ENCODE measurements at regions not wholly inside any gene's neighbourhood (a gene's known extent, or its start where the extent isn't known, plus 50 kb on each side); places are given as distances from the start of the nearest gene placed in this dataset.
"Not testable (repeated sequence)": the region's sequence is repeated elsewhere in the genome, so short reads cannot be mapped to it uniquely, and the experiment has no call there.

- TF ChIP-seq POLR2AphosphoS5 (IDR thresholded peaks at IDR 0.05; ENCODE audit: low read depth, low read length), result no peak
- intact Hi-C loops (cut with micrococcal nuclease; ENCODE audit: unreplicated experiment), result no loop called here
- Histone ChIP-seq H3K27me3 (ENCODE audit: control insufficient read depth, insufficient read depth, low read length) (no peaks in the 10 kb centered on the region), H3K27ac (ENCODE audit: low read length) (no peak overlapping the region), H3K36me3 (ENCODE audit: control insufficient read depth, insufficient read depth, low read length) (no peaks in the 10 kb centered on the region), H3K4me3 (ENCODE audit: low read depth in 2 of 2, low read length in 2 of 2) (no peak overlapping the region), H3K4me1 (ENCODE audit: control insufficient read depth, insufficient read depth, low read length) (no peaks in the 10 kb centered on the region), H3K9me3 (ENCODE audit: control insufficient read depth, insufficient read depth, low read depth, low read length) (no peaks in the 10 kb centered on the region)
- CTCF ChIA-PET, result no interaction called here
- BruUV-seq (replicated peaks), result no TSS peak
- ATAC-seq, result no peak
- no peak for DNase-seq (ENCODE audit: low read depth, low spot score)
- in situ Hi-C loops (cut with HindIII; ENCODE audit: low pct_unique_long_range_greater_than_20kb, low sequenced_read_pairs), result no loop called here
- POLR2A ChIA-PET, result no interaction called here
Observed at GRCh38 chr2:142495141-142495540, 364.3 kb upstream of the LRP1B start.

GRCh38 chr2:142489631-142490030 is 358.8 kb upstream of the LRP1B start:
- H3K27me3 ChIP-seq (ENCODE audit: control insufficient read depth, insufficient read depth, low read length); POLR2A ChIA-PET; DNase-seq (ENCODE audit: low read depth, low spot score); CTCF ChIA-PET; H3K4me1 ChIP-seq (ENCODE audit: control insufficient read depth, insufficient read depth, low read length); BruUV-seq (replicated peaks); H3K36me3 ChIP-seq (ENCODE audit: control insufficient read depth, insufficient read depth, low read length); H3K9me3 ChIP-seq (ENCODE audit: control insufficient read depth, insufficient read depth, low read depth, low read length); H3K27ac ChIP-seq (ENCODE audit: low read length); intact Hi-C loops (cut with micrococcal nuclease; ENCODE audit: unreplicated experiment); ATAC-seq; H3K4me3 ChIP-seq (ENCODE audit: low read depth in 2 of 2, low read length in 2 of 2); in situ Hi-C loops (cut with HindIII; ENCODE audit: low pct_unique_long_range_greater_than_20kb, low sequenced_read_pairs): not testable (repeated sequence)

GRCh38 chr2:142484111-142484510 is 353.3 kb upstream of the LRP1B start:
- TF ChIP-seq CTCF (IDR thresholded peaks at IDR 0.05) (no peak), REST (IDR thresholded peaks at IDR 0.05; ENCODE audit: insufficient read depth in 1 of 2, low read depth in 2 of 2, low read length in 1 of 2) (no peak), TCF7L2 (IDR thresholded peaks at IDR 0.05; ENCODE audit: low read depth, low read length) (no peak), POLR2AphosphoS5 (IDR thresholded peaks at IDR 0.05; ENCODE audit: low read depth, low read length) (no peak), SIN3A (IDR thresholded peaks at IDR 0.05; ENCODE audit: borderline replicate concordance, insufficient read depth, low read depth, low read length) (no peak)
- no peaks in the 10 kb centered on the region for H3K4me1 ChIP-seq (ENCODE audit: control insufficient read depth, insufficient read depth, low read length)
- ChIA-PET CTCF (no interaction called here), POLR2A (no interaction called here)
- no peak overlapping the region for H3K27ac ChIP-seq (ENCODE audit: low read length)
- intact Hi-C loops (cut with micrococcal nuclease; ENCODE audit: unreplicated experiment) (no loop called here), in situ Hi-C loops (cut with HindIII; ENCODE audit: low pct_unique_long_range_greater_than_20kb, low sequenced_read_pairs) (no loop called here)
- H3K27me3 ChIP-seq (ENCODE audit: control insufficient read depth, insufficient read depth, low read length), result no peaks in the 10 kb centered on the region
- no peak for ATAC-seq
- H3K9me3 ChIP-seq (ENCODE audit: control insufficient read depth, insufficient read depth, low read depth, low read length), result no peaks in the 10 kb centered on the region
- no TSS peak for BruUV-seq (replicated peaks)
- no peak overlapping the region for H3K4me3 ChIP-seq (ENCODE audit: low read depth in 2 of 2, low read length in 2 of 2)
- DNase-seq (ENCODE audit: low read depth, low spot score), result no peak
- H3K36me3 ChIP-seq (ENCODE audit: control insufficient read depth, insufficient read depth, low read length), result no peaks in the 10 kb centered on the region
